LNCaP clone FGC (cell line): ENCODE measurements at regions not wholly inside any gene's neighbourhood (a gene's known extent, or its start where the extent isn't known, plus 50 kb on each side); places are given as distances from the start of the nearest gene placed in this dataset.

Source experiments
- DNase-seq: peaks from one replicate; pipeline ENCODE4 v3.0.0-alpha.2; 2011; ENCODE audit warnings: low read depth
- H3K4me3 ChIP-seq: 2 replicates; pipeline ENCODE4 v1.5.1; 2011; ENCODE audit warnings: mild to moderate bottlenecking, low read depth, low read length, control low read depth
- CTCF ChIP-seq: IDR thresholded peaks from 2 replicates; pipeline ENCODE4 v1.5.1; 2012; ENCODE audit warnings: mild to moderate bottlenecking; ENCODE audit not compliant: control insufficient read depth, insufficient read depth; ENCODE audit errors: extremely low read depth

GRCh38 chr20:48159145-48160008, 374.1 kb upstream of the SULF2 start:
- no peak for DNase-seq
- no peak for TF ChIP-seq CTCF
- no peak overlapping the region for H3K4me3 ChIP-seq

DNA sequence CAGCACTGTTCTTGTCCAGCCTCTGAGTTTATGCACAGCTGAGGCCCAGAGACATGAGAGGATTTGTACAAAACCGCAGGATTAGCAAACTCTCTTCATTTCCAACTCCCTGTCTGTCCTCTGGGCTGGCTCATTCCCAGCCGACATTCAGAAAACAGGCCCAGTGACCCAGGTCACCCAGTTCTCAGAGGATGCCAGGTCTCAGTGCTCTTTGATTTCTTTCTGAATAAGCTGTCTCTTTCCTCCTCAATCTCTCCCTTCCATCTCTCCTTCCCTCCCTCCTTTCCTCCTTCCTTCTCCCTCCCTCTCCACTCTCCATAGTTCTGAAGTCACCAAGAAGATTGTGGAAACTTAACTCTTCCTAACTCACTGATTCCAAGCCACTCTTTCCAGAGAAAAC, 372.7 kb upstream of the SULF2 start:
- DNase-seq, result no peak
- H3K4me3 ChIP-seq, result no peak overlapping the region
- TF ChIP-seq CTCF, result no peak

DNA sequence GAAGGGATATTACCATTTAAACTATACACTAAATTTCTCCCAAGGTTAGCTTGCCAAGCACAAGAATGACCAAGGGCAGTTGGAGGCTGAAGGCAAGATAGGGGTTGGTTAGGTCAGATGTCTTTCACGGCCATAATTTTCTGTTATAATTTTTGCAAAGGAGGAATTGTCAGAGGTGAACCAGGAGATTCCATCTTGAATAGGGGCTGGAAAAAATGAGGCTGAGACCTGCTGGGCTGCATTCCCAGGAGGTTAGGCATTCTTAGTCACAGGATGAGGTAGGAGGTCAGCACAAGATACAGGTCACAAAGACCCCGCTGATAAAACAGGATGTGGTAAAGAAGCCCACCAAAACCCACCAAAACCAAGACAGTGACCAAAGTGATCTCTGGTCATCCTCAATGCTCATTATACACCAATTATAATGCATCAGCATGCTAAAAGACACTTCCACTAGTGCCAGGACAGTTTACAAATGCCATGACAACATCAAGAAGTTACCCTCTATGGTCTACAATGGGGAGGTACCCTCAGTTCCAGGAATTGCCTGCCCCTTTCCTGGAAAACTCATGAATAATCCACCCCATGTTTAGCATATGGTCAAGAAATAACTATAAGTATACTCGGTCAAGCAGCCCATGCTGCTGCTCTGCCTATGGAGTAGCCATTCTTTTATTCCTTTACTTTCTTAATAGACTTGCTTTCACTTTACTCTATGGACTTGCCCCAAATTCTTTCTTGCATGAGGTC, 371.8 kb upstream of the SULF2 start:
- DNase-seq, result no peak
- TF ChIP-seq CTCF, result no peak
- H3K4me3 ChIP-seq, result no peak overlapping the region

DNA sequence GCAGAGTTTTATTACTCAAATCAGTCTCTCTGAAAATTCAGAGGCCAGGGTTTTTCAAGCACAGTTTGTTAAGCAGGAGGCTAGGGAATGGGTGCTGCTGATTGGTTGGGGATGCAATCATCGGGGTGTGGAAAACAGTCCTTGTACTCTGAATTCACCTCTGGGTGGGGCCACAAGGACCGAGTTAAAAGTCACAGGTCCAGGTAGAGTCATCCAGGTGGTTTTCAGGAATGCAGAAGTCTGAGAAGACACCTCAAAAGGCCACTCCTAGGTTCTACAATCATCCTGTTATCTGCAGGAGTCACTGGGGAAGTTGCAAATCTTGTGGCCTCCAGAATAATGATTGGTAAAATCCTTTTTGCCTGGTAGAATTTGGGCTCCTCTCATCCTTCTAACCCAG, 371.2 kb upstream of the SULF2 start:
- no peak for DNase-seq
- H3K4me3 ChIP-seq, result no peak overlapping the region
- TF ChIP-seq CTCF, result no peak

DNA sequence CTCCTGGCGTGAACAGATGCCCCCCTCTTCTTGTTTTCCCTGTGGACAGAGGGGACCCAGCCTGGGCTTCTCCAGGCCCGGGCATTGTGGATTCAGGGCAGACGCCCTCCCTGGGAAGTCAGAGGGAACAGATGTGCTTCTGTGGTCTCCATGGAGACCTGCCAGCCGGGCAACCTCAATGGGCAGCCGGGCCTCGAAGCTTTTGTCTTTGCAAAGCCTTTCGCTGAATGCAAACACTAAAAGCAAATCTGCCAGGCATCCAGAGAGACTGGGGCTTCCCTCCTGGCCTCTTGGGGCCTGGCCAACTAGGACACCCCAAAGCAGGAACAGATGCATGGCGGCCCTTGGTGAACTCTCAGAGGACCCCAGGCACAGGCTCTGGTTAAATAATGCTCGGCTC, 370.0 kb upstream of the SULF2 start:
- no peak for DNase-seq
- TF ChIP-seq CTCF, result no peak
- H3K4me3 ChIP-seq, result no peak overlapping the region

- H3K4me3 ChIP-seq, result no peak overlapping the region
- no peak for TF ChIP-seq CTCF
- DNase-seq, result no peak
These were observed 368.9 kb upstream of the SULF2 start for GRCh38 chr20:48154040-48154765.
